KOPT-K1 (cell line): ENCODE measurements at regions not wholly inside any gene's neighbourhood (a gene's known extent, or its start where the extent isn't known, plus 50 kb on each side); places are given as distances from the start of the nearest gene placed in this dataset.
"Not testable (repeated sequence)": the region's sequence is repeated elsewhere in the genome, so short reads cannot be mapped to it uniquely, and the experiment has no call there.

Source experiments
- H3K27ac ChIP-seq: fragments of 200-600 bp; sonication (generic); 2 replicates; pipeline ENCODE4 v1.5.1; 2016; ENCODE audit warnings: antibody characterized with exemption, mild to moderate bottlenecking, low read depth, low read length; ENCODE audit not compliant: poor library complexity, severe bottlenecking
- H3K36me3 ChIP-seq: fragments of 200-600 bp; sonication (generic); 2 replicates; pipeline ENCODE4 v1.5.1; 2017; ENCODE audit warnings: antibody characterized with exemption, mild to moderate bottlenecking, low read length, moderate library complexity; ENCODE audit not compliant: insufficient read depth
- H3K9me3 ChIP-seq: fragments of 200-600 bp; sonication (generic); 2 replicates; pipeline ENCODE4 v1.5.1; 2017; ENCODE audit warnings: antibody characterized with exemption, low read length, mild to moderate bottlenecking; ENCODE audit not compliant: insufficient read depth, poor library complexity, severe bottlenecking

DNA sequence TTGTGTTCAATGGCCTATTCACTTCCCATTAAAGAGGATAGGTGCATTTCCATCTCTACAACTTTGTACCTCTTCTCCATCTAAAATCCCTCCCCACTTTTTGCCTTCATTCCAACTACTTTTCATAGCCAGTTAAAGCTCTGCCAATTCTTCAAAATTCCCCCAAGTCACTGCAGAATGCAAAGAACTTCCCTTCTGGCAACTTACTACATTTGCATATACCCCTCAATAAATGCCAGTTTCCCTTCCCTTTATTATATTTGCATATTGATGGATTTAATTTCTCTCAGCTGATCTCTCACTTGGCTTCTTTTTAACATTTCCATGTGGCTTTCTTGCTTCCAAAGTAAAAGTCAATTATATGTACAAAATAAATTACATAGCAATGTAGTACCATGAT lies 393.4 kb downstream of the HACE1 start:
- Histone ChIP-seq H3K27ac (no peak overlapping the region), H3K36me3 (no peaks in the 10 kb centered on the region), H3K9me3 (no peaks in the 10 kb centered on the region)

DNA sequence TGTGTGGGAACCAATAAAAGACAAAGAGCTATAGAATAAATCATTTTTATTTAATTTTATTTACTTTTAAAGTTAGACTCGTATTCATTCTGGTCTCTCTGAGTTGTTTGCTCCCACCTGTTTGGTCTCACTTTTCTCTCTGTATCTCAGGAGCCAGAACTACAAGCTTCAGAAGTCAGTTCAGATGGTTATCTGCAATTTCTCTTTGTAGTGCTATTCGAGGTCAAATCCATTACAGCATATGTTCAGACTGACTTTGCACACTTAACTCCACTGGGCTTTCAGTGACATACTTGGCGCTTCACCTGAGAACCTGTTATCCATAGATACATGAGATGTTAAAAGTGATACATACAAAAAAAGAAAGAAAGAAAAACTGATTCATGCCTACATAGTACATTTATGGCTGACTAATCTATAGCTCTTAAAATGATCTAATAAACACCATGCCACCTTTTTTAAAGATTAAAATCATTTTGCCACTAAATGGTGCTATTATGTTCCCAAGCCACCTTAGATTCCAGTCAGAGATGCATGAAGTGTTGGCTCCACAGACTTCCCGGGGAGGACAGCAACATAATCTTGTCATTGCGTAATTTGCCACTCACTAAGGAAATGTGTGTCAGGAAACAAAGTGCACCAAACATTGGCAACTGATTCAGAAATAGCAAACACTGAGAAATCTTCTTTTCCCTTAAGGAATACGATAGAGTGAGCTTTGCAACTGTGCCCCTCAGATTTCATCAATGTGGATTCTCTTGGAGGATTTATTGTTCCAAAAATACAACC lies 396.7 kb downstream of the HACE1 start:
- H3K27ac ChIP-seq, result no peak overlapping the region
- no peaks in the 10 kb centered on the region for H3K9me3 ChIP-seq
- no peaks in the 10 kb centered on the region for H3K36me3 ChIP-seq

DNA sequence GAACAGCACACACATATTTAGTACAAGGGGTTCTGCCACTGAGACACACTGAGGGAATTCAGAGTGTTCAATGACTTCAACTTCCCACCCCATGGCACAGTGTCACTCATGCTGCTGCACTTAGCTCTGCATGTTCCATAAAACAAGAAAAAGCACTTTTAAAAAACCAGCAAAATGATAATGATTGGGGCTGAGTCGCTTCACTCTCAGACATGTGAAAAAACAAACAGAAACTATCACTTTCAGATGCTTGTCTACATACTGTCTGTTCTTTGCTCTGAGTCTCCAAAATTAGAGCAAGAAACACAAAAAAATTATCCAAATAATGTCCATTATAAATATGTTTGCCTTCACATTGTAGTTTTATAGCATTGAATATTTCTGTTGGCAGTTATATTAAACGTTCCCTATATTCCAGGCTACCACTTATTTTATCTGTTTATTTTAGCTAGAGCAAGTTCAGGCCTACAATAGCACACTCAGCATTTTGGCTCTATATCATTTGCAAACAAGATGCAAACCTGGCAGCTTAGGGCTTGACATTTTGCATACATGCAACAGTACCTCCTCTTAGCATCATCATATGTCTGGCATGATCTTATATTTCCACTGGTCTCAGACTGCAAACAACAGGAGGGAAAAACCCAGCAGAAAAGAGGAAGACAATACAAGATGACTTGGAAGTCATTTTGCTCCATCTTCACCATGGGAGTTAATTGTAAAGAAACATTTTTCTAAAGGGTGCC lies 398.8 kb downstream of the HACE1 start:
- Histone ChIP-seq H3K27ac (no peak overlapping the region), H3K36me3 (no peaks in the 10 kb centered on the region), H3K9me3 (no peaks in the 10 kb centered on the region)

DNA sequence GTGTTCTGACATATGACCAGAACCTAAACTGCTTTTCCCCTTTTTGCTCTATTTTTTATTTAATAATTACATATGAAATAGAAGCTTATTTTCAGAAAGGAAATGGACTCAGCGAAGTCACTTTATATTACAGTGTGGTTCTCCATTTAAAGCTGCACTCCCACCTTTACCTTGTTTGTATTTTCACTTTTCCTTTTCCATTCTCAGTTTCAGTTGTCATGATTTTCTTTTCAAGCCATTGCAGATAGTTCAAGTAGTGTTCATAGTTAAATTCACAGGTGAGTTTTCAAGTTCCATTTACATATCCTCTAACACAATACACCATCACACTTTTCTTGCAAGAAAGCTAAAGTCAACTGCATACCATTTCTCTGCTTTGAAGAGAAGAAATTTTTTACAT lies 400.2 kb downstream of the HACE1 start:
- Histone ChIP-seq H3K9me3 (no peaks in the 10 kb centered on the region), H3K36me3 (no peaks in the 10 kb centered on the region), H3K27ac (no peak overlapping the region)

DNA sequence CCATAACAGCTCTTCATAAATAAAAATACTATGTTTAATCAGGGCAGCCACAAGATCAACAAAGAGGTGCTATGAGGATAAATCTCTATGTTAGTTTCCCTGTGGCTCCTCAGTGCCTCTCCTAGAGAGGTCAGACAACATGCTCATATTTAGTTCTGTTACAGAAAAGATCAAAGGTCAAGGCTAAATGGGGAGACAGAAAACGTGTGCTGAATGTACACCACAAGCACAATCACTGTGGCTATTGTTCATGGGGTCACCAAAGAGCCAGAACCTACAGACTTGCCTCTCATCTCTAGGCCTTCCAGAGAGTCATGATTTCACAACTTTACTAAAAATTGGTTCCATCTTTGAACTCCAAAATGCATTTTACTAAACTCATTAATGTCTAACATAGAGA lies 409.8 kb downstream of the HACE1 start:
- no peaks in the 10 kb centered on the region for H3K9me3 ChIP-seq
- H3K27ac ChIP-seq, result no peak overlapping the region
- H3K36me3 ChIP-seq, result no peaks in the 10 kb centered on the region

DNA sequence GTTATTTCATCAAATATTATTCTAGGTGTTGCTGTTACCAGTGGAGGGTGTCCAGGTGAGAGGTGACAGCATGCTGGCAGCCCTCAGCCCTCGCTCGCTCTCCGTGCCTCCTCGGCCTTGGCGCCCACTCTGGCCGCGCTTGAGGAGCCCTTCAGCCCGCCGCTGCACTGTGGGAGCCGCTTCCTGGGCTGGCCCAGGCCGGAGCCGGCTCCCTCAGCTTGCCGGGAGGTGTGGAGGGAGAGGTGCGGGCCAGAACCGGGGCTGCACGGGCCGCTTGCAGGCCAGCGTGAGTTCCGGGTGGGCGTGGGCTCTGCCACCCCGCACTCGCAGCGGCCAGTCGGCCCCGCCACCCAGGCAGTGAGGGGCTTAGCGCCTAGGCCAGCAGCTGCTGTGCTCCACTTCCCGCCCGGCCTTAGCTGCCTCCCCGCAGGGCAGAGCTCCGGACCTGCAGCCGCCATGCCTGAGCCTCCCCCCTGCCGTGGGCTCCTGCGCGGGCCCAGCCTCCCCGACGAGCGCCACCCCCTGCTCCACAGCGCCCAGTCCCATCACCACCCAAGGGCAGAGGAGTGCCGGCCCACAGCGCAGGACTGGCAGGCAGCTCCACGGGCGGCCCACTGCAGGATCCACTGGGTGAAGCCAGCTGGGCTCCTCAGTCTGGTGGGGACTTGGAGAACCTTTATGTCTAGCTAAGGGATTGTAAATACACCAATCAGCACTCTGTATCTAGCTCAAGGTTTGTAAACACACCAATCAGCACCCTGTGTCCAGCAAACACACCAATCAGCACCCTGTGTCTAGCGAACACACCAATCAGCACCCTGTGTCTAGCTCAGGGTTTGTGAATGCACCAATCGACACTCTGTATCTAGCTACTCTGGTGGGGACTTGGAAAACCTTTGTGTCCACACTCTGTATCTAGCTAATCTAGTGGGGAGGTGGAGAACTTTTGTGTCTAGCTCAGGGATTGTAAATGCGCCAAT lies 413.3 kb downstream of the HACE1 start:
- not testable (repeated sequence) for H3K27ac ChIP-seq, H3K36me3 ChIP-seq

DNA sequence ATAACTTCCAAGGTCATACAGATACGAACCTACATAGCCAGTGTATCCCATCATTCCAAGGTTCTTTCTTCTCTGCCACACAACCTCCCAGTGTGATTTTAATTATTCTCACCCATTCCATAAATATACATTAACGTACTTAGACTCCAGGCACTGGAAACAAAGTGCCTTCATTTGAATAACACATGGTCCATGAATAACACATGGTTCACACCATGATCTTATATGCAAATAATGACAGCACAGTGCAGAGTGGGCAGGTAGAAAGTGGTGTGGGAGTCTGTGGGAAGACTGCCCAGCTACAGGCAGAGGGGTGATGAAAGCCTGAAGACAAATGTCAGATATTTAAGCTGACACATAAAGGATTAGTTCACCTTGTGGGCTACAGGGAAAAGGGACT lies 425.2 kb downstream of the HACE1 start:
- Histone ChIP-seq H3K36me3 (no peaks in the 10 kb centered on the region), H3K9me3 (no peaks in the 10 kb centered on the region), H3K27ac (no peak overlapping the region)

More for the DNA sequence above, 413.3 kb downstream of the HACE1 start:
- H3K9me3 ChIP-seq, result not testable (repeated sequence)

DNA sequence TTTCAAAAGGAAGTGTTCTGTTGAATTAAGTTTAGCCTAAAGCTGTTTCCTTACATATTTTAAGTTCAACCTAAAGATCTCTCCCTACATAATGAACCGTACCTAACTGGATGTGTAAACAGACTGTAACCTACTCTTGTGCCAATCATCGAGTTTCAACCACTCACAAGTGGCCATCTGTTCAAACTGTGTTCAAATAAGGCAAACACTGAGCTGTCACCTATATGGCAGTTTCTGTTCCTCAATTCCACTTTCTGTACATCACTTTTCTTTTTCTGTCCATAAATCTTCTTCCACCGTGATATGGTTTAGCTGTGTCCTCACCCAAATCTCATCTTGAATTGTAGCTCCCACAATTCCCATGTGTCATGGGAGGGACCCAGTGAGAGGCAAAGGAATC lies 428.6 kb downstream of the HACE1 start:
- H3K27ac ChIP-seq, result no peak overlapping the region
- no peaks in the 10 kb centered on the region for H3K36me3 ChIP-seq
- H3K9me3 ChIP-seq, result no peaks in the 10 kb centered on the region

DNA sequence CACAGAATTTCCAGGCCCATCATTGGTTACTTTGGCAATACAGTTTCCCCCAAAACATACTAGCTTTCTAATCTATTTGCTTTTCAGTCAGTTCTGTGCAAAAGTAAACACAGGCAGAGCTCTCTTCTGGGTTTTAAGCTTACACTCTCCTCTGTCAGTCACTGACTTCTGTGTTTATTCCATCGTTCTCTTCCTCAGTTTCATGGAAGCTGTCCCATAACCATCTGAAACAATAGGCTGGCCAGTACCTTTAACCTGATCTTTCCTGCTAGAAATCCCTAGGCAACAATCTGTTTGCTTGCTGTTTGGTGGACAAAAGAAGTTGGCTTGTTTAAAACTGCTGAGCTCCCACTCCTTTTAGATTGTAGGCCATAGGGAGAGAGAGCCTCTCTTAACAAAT lies 431.5 kb downstream of the HACE1 start:
- Histone ChIP-seq H3K9me3 (no peaks in the 10 kb centered on the region), H3K36me3 (no peaks in the 10 kb centered on the region), H3K27ac (no peak overlapping the region)

DNA sequence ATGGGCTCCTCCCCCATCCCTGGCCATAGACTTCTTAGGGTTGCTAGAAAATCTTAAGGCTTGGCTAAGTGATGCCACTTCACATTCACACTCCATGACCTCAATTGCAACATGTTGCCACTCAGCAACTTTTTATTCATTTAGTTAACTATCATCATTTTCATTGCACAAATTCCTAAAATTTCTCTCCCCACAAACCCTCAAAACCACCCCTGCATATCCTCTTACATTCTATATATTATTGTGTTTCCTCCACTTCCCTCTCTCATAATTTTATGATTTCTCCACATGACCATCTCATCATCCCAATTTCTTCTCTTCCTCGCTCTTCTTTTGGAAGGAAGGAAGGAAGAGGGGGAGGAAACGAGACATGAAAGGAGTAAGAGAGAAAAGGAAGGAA lies 436.0 kb downstream of the HACE1 start:
- H3K36me3 ChIP-seq, result no peaks in the 10 kb centered on the region
- H3K9me3 ChIP-seq, result no peaks in the 10 kb centered on the region
- H3K27ac ChIP-seq, result no peak overlapping the region

DNA sequence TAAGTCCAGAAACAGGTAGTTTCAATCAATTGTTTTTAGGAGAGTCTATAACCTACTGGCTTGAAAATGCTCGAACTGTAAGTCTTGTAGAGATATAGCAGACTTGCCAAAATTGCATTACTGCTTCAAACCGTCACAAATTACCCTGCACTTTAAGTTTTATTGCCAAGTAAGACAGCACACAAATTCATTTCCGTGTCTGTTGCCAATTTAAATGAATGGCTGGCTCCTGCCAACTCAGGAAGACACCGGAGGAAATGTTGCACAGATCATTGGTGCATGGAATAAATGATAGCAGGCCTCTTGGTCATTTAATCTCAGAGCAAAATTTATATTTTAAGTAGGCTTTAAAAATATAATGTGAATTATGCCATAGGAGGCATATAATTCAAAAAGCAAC lies 438.1 kb downstream of the HACE1 start:
- Histone ChIP-seq H3K27ac (no peak overlapping the region), H3K36me3 (no peaks in the 10 kb centered on the region), H3K9me3 (no peaks in the 10 kb centered on the region)

DNA sequence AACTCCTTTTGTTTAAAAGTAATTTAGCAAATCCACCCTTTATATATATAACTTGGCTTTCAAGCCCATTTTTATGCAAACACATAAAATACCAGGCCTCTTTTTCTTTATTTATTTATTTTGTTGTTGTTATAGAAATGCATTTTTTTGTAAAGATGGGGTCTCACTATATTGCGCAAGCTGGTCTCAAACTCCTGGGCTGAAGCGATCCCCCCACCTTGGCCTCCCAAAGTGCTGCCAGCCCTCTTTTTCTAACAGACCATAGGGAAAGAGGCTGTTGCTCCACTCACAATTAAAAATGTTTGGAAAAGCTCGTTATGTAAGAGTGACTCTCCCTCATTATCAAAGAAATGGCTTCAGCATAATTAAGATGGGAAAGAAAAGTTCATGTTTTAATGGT lies 440.9 kb downstream of the HACE1 start:
- H3K9me3 ChIP-seq, result no peaks in the 10 kb centered on the region
- no peaks in the 10 kb centered on the region for H3K36me3 ChIP-seq
- H3K27ac ChIP-seq, result no peak overlapping the region

DNA sequence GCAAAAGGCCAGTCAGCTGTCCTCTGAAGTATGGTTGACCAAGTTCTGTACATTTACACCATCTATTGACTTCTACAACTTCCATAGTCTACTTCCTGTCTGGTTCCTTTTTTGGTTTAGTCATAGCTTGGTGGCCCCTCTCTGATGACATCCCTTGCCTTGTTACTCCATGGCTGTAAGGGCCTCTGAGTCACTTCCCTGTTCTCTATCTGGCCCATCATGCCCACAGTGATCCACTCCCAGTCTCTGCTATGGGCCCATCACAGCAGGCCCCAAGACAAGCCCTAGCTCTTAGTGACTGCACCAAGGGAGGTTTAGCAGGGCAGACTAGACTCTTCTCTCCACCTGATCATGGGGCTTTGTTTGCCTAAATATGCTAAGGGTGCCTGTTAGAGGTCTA lies 441.6 kb downstream of the HACE1 start:
- no peaks in the 10 kb centered on the region for H3K36me3 ChIP-seq
- H3K9me3 ChIP-seq, result no peaks in the 10 kb centered on the region
- H3K27ac ChIP-seq, result no peak overlapping the region

DNA sequence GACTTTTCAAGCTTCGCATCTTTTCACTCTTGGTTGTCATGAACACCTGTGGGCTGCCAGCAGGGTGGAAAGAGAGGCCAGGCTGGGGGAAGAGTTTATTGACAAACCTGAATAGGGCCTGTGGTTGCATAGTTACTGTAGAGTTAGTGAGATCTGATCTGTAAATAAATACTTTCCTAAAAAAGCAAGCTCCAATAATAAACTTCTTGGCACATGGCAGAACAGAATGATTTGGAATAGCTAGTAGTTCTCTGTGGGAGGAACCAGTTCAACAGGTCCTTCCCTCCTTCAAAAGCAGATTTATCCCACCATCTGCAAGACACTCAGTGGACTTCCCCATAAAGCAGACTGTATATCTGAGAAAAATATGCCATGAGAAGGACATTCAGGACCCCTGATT lies 445.0 kb downstream of the HACE1 start:
- H3K27ac ChIP-seq, result no peak overlapping the region
- no peaks in the 10 kb centered on the region for H3K9me3 ChIP-seq
- H3K36me3 ChIP-seq, result no peaks in the 10 kb centered on the region

DNA sequence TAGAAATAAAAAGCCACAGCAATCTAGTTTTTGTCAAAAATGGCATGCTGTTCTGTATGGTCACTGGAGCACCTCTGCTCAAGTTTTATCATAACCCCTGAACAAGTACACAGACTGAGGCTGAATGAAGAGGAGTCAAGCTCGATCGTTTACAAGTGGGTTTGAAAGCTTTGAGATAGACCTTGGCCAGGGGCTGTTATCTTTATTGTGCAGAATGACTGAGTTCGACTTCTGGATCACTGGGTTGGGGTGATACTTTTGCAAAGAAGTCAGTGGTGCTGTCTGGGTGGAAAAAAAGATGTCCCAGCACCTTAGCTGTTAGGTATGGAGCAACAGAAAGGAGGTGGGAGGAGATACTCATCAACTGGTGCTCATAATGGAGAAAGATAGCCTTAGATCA lies 446.0 kb downstream of the HACE1 start:
- H3K9me3 ChIP-seq, result no peaks in the 10 kb centered on the region
- H3K36me3 ChIP-seq, result no peaks in the 10 kb centered on the region
- no peak overlapping the region for H3K27ac ChIP-seq
